NCI-H748 treated with DMSO at 0.1 percent for 48 hours (cell line): ENCODE measurements at regions not wholly inside any gene's neighbourhood (a gene's known extent, or its start where the extent isn't known, plus 50 kb on each side); places are given as distances from the start of the nearest gene placed in this dataset.

ENCODE experiments used
- DNase-seq: peaks from one replicate; lab custom pipeline; 2025; lab: John Stamatoyannopoulos, UW

- no peak for DNase-seq
Observed at GRCh38 chr2:126990605-126991532, 92.2 kb downstream of the TEX51 start.

GRCh38 chr2:126994340-126994777 is 95.7 kb downstream of the TEX51 start:
- no peak for DNase-seq

GRCh38 chr2:126995621-126996377 is 97.1 kb downstream of the TEX51 start:
- no peak for DNase-seq

GRCh38 chr2:126996378-126996699 is 97.6 kb downstream of the TEX51 start:
- no peak for DNase-seq
